WERI-Rb-1 (cell line): ENCODE measurements at regions not wholly inside any gene's neighbourhood (a gene's known extent, or its start where the extent isn't known, plus 50 kb on each side); places are given as distances from the start of the nearest gene placed in this dataset.
A peak's percentile ranks its signal among the peaks of the same experiment; 100 is the strongest.

Experiments
- DNase-seq: peaks from one replicate; pipeline ENCODE4 v3.0.0-alpha.2; 2020
- H3K27ac ChIP-seq: fragments of 250-450 bp; sonication (Bioruptor Pico); 2 replicates; pipeline ENCODE4 v1.5.1; 2020; ENCODE audit warnings: mild to moderate bottlenecking, moderate library complexity
- H3K27me3 ChIP-seq: fragments of 250-450 bp; sonication (Bioruptor Pico); 2 replicates; pipeline ENCODE4 v1.5.1; 2021; ENCODE audit warnings: mild to moderate bottlenecking, low read depth, moderate library complexity; ENCODE audit not compliant: insufficient read depth, severe bottlenecking
- H3K36me3 ChIP-seq: fragments of 250-450 bp; sonication (Bioruptor Pico); 2 replicates; pipeline ENCODE4 v1.5.1; 2020; ENCODE audit warnings: mild to moderate bottlenecking, moderate library complexity
- H3K4me3 ChIP-seq: 2 replicates; pipeline ENCODE4 v1.5.1; 2011; ENCODE audit warnings: low read depth, mild to moderate bottlenecking, control low read depth, low read length
- H3K9me3 ChIP-seq: fragments of 250-450 bp; sonication (Bioruptor Pico); 2 replicates; pipeline ENCODE4 v1.5.1; 2021; ENCODE audit warnings: mild to moderate bottlenecking, moderate library complexity; ENCODE audit not compliant: severe bottlenecking
- CTCF ChIP-seq: IDR thresholded peaks from 2 replicates; pipeline ENCODE4 v1.5.1; 2011; ENCODE audit warnings: low read depth, mild to moderate bottlenecking, control low read depth, inconsistent platforms, low read length

GRCh38 chr6:43848671-43849391 is 78.8 kb downstream of the VEGFA start:
- no peaks in the 10 kb centered on the region for H3K36me3 ChIP-seq
- H3K27ac ChIP-seq = no peak overlapping the region
- H3K27me3 ChIP-seq = no peaks in the 10 kb centered on the region
- TF ChIP-seq CTCF = no peak
- DNase-seq = no peak
- H3K9me3 ChIP-seq = no peaks in the 10 kb centered on the region
- H3K4me3 ChIP-seq = no peak overlapping the region

DNA sequence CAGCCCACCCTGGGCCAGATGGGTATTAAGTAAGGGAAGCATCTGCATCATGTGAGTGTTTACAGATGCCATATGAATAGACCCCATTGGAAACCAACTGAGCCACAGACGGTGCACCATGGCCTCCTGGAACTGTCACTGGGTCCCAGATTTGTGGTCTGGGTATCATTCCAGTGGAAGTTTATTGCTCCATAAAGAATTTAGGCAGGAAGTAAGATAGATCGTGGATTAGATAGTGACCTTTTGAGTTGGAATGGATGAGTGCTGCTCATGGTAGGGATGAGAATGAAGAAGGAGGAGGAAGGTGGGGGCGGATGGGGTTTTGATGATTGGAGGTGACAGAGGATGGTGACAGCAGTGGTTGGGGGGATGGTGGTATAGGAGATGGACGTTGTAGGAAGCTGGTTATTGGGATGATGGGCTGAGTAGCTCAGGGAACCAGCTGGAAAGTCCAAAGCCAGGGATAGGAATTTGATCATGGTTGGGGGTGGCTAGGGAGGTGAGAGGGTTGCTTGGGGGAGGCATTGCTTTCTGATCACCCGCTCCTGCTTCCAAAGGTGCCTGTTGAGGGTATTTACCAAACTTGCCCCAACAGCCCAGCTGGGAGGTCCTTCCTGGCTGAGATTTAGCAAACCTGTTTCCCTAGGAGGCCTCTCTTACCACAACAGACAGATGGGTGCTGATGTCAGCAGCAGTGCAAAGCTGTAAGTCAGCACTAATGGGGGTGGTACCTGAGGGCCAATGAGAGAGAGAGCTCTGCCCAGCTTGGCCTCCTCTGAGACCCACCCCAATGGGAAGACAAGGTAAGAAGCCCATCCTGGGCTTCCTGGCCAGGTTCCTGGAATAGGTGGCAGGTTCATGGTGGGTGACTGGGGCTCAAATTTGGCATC is 78.0 kb downstream of the VEGFA start:
- no peak overlapping the region for H3K27ac ChIP-seq
- H3K27me3 ChIP-seq = no peaks in the 10 kb centered on the region
- H3K4me3 ChIP-seq = no peak overlapping the region
- H3K36me3 ChIP-seq = no peaks in the 10 kb centered on the region
- peak; percentile 58 for DNase-seq
- no peak for TF ChIP-seq CTCF
- H3K9me3 ChIP-seq = no peaks in the 10 kb centered on the region

GRCh38 chr6:43846556-43846955 is 76.5 kb downstream of the VEGFA start:
- no peak overlapping the region for H3K27ac ChIP-seq
- no peaks in the 10 kb centered on the region for H3K27me3 ChIP-seq

DNA sequence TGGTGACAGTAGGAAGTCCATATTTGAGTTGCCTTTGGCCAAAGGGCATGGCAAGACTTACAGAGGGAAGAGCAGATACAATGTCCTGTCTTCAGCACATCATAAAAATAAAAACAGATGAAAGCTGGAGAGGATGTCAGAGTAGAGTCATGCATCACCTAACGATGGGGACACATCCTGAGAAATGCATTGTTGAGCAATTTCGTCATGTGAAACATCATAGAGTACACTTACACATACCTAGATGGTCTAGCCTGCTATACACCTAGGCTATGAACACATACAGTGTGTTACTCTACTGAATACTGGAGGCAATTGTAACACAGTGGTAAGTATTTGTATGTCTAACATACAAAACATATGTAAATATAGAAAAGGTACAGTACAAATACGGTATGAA is 75.6 kb downstream of the VEGFA start:
- H3K36me3 ChIP-seq = no peaks in the 10 kb centered on the region
- TF ChIP-seq CTCF = no peak
- no peak overlapping the region for H3K27ac ChIP-seq
- no peaks in the 10 kb centered on the region for H3K9me3 ChIP-seq
- no peaks in the 10 kb centered on the region for H3K27me3 ChIP-seq
- DNase-seq = no peak
- H3K4me3 ChIP-seq = no peak overlapping the region

More at GRCh38 chr6:43846556-43846955, 76.5 kb downstream of the VEGFA start:
- Histone ChIP-seq H3K4me3 (no peak overlapping the region), H3K36me3 (no peaks in the 10 kb centered on the region), H3K9me3 (no peaks in the 10 kb centered on the region)
- TF ChIP-seq CTCF = no peak
- no peak for DNase-seq

DNA sequence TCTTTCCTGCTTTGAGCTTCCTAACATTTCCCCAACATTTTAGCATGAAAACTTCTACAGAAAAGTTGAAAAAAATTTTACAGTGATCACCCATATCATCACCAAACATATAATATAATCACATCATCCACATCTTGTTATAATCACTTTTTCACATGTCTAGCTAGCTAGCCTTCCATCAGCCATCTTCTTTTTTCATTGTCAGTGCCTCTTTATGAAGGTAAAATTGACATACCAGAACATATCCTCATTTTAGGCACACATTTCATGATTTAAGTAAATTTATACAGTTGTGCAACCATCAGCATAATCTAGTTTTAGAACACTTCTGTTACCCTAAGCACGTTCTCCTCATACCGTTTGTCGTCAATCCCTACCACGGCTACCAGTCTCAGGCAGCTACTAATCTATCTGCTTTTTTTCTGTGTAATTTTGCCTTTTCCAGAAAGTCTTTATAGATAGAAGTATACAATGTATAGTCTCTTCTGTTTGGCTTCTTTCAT is 73.7 kb downstream of the VEGFA start:
- Histone ChIP-seq H3K27me3 (no peaks in the 10 kb centered on the region), H3K9me3 (no peaks in the 10 kb centered on the region), H3K36me3 (no peaks in the 10 kb centered on the region), H3K27ac (no peak overlapping the region), H3K4me3 (no peak overlapping the region)
- TF ChIP-seq CTCF = no peak
- DNase-seq = no peak
